Glutamatergic neuron (in vitro differentiated cells): ENCODE measurements at regions not wholly inside any gene's neighbourhood (a gene's known extent, or its start where the extent isn't known, plus 50 kb on each side); places are given as distances from the start of the nearest gene placed in this dataset.

ENCODE experiments used
- DNase-seq: peaks from one replicate; pipeline ENCODE4 v3.0.0; 2022
- H3K27ac Mint-ChIP-seq: one replicate; pipeline ENCODE4 v1.8.0; 2020; ENCODE audit warnings: mild to moderate bottlenecking, mixed read lengths, inconsistent platforms; ENCODE audit not compliant: unreplicated experiment
- H3K27me3 Mint-ChIP-seq: one replicate; pipeline ENCODE4 v1.8.0; 2020; ENCODE audit warnings: mild to moderate bottlenecking, moderate library complexity, mixed read lengths, inconsistent platforms; ENCODE audit not compliant: unreplicated experiment
- H3K36me3 Mint-ChIP-seq: one replicate; pipeline ENCODE4 v1.8.0; 2020; ENCODE audit warnings: mild to moderate bottlenecking, mixed read lengths, inconsistent platforms; ENCODE audit not compliant: unreplicated experiment
- H3K4me1 Mint-ChIP-seq: one replicate; pipeline ENCODE4 v1.8.0; 2020; ENCODE audit warnings: mild to moderate bottlenecking, low read depth, mixed read lengths, inconsistent platforms; ENCODE audit not compliant: unreplicated experiment
- H3K4me3 Mint-ChIP-seq: one replicate; pipeline ENCODE4 v1.8.0; 2020; ENCODE audit warnings: mild to moderate bottlenecking, mixed read lengths, inconsistent platforms; ENCODE audit not compliant: unreplicated experiment
- H3K9me3 Mint-ChIP-seq: one replicate; pipeline ENCODE4 v1.8.0; 2020; ENCODE audit warnings: mild to moderate bottlenecking, moderate library complexity, mixed read lengths, inconsistent platforms; ENCODE audit not compliant: unreplicated experiment
- CTCF ChIP-seq: fragments of 200-600 bp; sonication (generic); IDR thresholded peaks from one replicate; pipeline ENCODE4 v1.5.0; 2021; ENCODE audit not compliant: partially characterized antibody, unreplicated experiment

- no peak for TF ChIP-seq CTCF
- Mint-ChIP-seq H3K27ac (no peak overlapping the region), H3K27me3 (peaks cover 3% of the 10 kb centered on the region)
Observed at GRCh38 chr10:110358278-110358677, 53.6 kb upstream of the SMNDC1 start.

GRCh38 chr10:110358869-110359629 is 54.3 kb upstream of the SMNDC1 start:
- Mint-ChIP-seq H3K27me3 (peaks cover 6% of the 10 kb centered on the region), H3K9me3 (no peaks in the 10 kb centered on the region), H3K36me3 (no peaks in the 10 kb centered on the region), H3K27ac (no peak overlapping the region), H3K4me1 (peaks cover 7% of the 10 kb centered on the region), H3K4me3 (no peak overlapping the region)
- no peak for DNase-seq
- TF ChIP-seq CTCF = no peak

More at GRCh38 chr10:110358278-110358677, 53.6 kb upstream of the SMNDC1 start:
- H3K4me3 Mint-ChIP-seq = no peak overlapping the region
- DNase-seq = no peak
- H3K9me3 Mint-ChIP-seq = no peaks in the 10 kb centered on the region
- H3K4me1 Mint-ChIP-seq = peaks cover 6% of the 10 kb centered on the region
- no peaks in the 10 kb centered on the region for H3K36me3 Mint-ChIP-seq

GRCh38 chr10:110360857-110361474 is 56.2 kb upstream of the SMNDC1 start:
- Mint-ChIP-seq H3K4me3 (no peak overlapping the region), H3K36me3 (no peaks in the 10 kb centered on the region), H3K9me3 (no peaks in the 10 kb centered on the region), H3K4me1 (peaks cover 4% of the 10 kb centered on the region), H3K27me3 (peaks cover 6% of the 10 kb centered on the region), H3K27ac (no peak overlapping the region)
- no peak for TF ChIP-seq CTCF
- DNase-seq = no peak

- Mint-ChIP-seq H3K4me3 (no peak overlapping the region), H3K36me3 (no peaks in the 10 kb centered on the region), H3K27me3 (peaks cover 6% of the 10 kb centered on the region), H3K27ac (no peak overlapping the region), H3K9me3 (peaks cover 2% of the 10 kb centered on the region), H3K4me1 (peaks cover 4% of the 10 kb centered on the region)
- TF ChIP-seq CTCF = no peak
- no peak for DNase-seq
Observed at GRCh38 chr10:110361800-110362456, 57.2 kb upstream of the SMNDC1 start.
